HEK293 (cell line): ENCODE measurements at regions not wholly inside any gene's neighbourhood (a gene's known extent, or its start where the extent isn't known, plus 50 kb on each side); places are given as distances from the start of the nearest gene placed in this dataset.

Source experiments
- CTCF ChIA-PET: fragments of 350-600 bp; formaldehyde crosslinking; extraction: SDS; loops from one replicate; lab custom pipeline; 2021; ENCODE audit warnings: antibody characterized with exemption; lab: Yijun Ruan, JAX
- POLR2A ChIA-PET: fragments of 300-600 bp; formaldehyde crosslinking; extraction: SDS; loops from one replicate; lab custom pipeline; 2020; ENCODE audit warnings: antibody characterized with exemption, inconsistent platforms; lab: Yijun Ruan, JAX
- H3K27ac ChIP-seq: fragments of 200-500 bp; sonication (Bioruptor generic); 2 replicates; pipeline ENCODE4 v1.5.1; 2014; ENCODE audit warnings: low read depth, low read length, control low read depth, inconsistent platforms; ENCODE audit errors: extremely low read depth
- H3K36me3 ChIP-seq, 2 experiments: fragments of 200-500 bp in 1 of 2; sonication (Bioruptor generic) in 1 of 2; 1 replicate in 1 of 2; 2 replicates in 1 of 2; pipeline ENCODE4 v1.5.1; 2014 to 2017; ENCODE audit warnings: inconsistent platforms in 2 of 2, low read length in 2 of 2; ENCODE audit not compliant: control insufficient read depth in 2 of 2, insufficient read depth in 1 of 2
- H3K4me1 ChIP-seq: fragments of 200-500 bp; sonication (Bioruptor generic); 2 replicates; pipeline ENCODE4 v1.5.1; 2014; ENCODE audit warnings: mild to moderate bottlenecking, low read length, inconsistent platforms; ENCODE audit not compliant: control insufficient read depth, insufficient read depth
- H3K4me3 ChIP-seq: 2 replicates; pipeline ENCODE4 v1.5.1; 2011; ENCODE audit warnings: low read depth, mild to moderate bottlenecking, control low read depth, low read length, moderate library complexity
- H3K9me3 ChIP-seq: fragments of 200-500 bp; sonication (Bioruptor generic); 2 replicates; pipeline ENCODE4 v1.5.1; 2014; ENCODE audit warnings: low read depth, low read length, inconsistent platforms; ENCODE audit not compliant: control insufficient read depth, insufficient read depth
- FEZF1 ChIP-seq: fragments of 450-650 bp; formaldehyde crosslinking; IDR thresholded peaks from 2 replicates; pipeline ENCODE4 v1.5.1; 2016; ENCODE audit warnings: missing biosample characterization, missing genetic modification characterization
- GFI1B ChIP-seq: fragments of 450-650 bp; formaldehyde crosslinking; IDR thresholded peaks from 2 replicates; pipeline ENCODE4 v1.5.1; 2016; ENCODE audit warnings: missing biosample characterization, missing genetic modification characterization
- IKZF3 ChIP-seq: fragments of 450-650 bp; IDR thresholded peaks from 2 replicates; pipeline ENCODE4 v1.5.0; 2018; ENCODE audit warnings: missing biosample characterization, mild to moderate bottlenecking, missing genetic modification characterization, moderate library complexity
- MYNN ChIP-seq: fragments of 450-650 bp; formaldehyde crosslinking; IDR thresholded peaks from 2 replicates; pipeline ENCODE4 v1.5.1; 2016; ENCODE audit warnings: missing biosample characterization, missing genetic modification characterization, borderline replicate concordance
- RBAK ChIP-seq: fragments of 450-650 bp; formaldehyde crosslinking; IDR thresholded peaks from 2 replicates; pipeline ENCODE4 v1.5.1; 2016; ENCODE audit warnings: missing biosample characterization, missing genetic modification characterization
- REPIN1 ChIP-seq: fragments of 450-650 bp; formaldehyde crosslinking; IDR thresholded peaks from 2 replicates; pipeline ENCODE4 v1.5.1; 2017; ENCODE audit warnings: missing biosample characterization, missing genetic modification characterization, low read depth
- SALL2 ChIP-seq: fragments of 450-650 bp; formaldehyde crosslinking; IDR thresholded peaks from 2 replicates; pipeline ENCODE4 v1.5.0; 2017; ENCODE audit warnings: missing biosample characterization, mild to moderate bottlenecking, missing genetic modification characterization, borderline replicate concordance
- SP7 ChIP-seq: fragments of 450-650 bp; formaldehyde crosslinking; IDR thresholded peaks from 2 replicates; pipeline ENCODE4 v1.5.1; 2016; ENCODE audit warnings: missing biosample characterization, missing genetic modification characterization
- YY2 ChIP-seq: fragments of 450-650 bp; formaldehyde crosslinking; IDR thresholded peaks from 2 replicates; pipeline ENCODE4 v1.5.1; 2016; ENCODE audit warnings: missing biosample characterization, missing genetic modification characterization
- ZFP41 ChIP-seq: fragments of 450-650 bp; formaldehyde crosslinking; IDR thresholded peaks from 2 replicates; pipeline ENCODE4 v1.5.1; 2016; ENCODE audit warnings: missing biosample characterization, missing genetic modification characterization, borderline replicate concordance
- ZFP69B ChIP-seq: fragments of 450-650 bp; formaldehyde crosslinking; IDR thresholded peaks from 2 replicates; pipeline ENCODE4 v1.5.1; 2016; ENCODE audit warnings: missing biosample characterization, missing genetic modification characterization
- ZNF121 ChIP-seq: fragments of 450-650 bp; formaldehyde crosslinking; IDR thresholded peaks from 2 replicates; pipeline ENCODE4 v1.5.1; 2016; ENCODE audit warnings: missing biosample characterization, missing genetic modification characterization
- ZNF140 ChIP-seq: fragments of 450-650 bp; formaldehyde crosslinking; IDR thresholded peaks from 2 replicates; pipeline ENCODE4 v1.5.1; 2016; ENCODE audit warnings: missing biosample characterization, missing genetic modification characterization
- ZNF24 ChIP-seq: fragments of 450-650 bp; formaldehyde crosslinking; IDR thresholded peaks from 2 replicates; pipeline ENCODE4 v1.5.1; 2016; ENCODE audit warnings: missing biosample characterization, missing genetic modification characterization
- ZNF302 ChIP-seq: fragments of 450-650 bp; formaldehyde crosslinking; IDR thresholded peaks from 2 replicates; pipeline ENCODE4 v1.5.1; 2016; ENCODE audit warnings: missing biosample characterization, missing genetic modification characterization, low read depth
- ZNF530 ChIP-seq: fragments of 450-650 bp; formaldehyde crosslinking; IDR thresholded peaks from 2 replicates; pipeline ENCODE4 v1.5.1; 2016; ENCODE audit warnings: low read depth, missing biosample characterization, missing genetic modification characterization
- ZNF621 ChIP-seq: fragments of 450-650 bp; formaldehyde crosslinking; IDR thresholded peaks from 2 replicates; pipeline ENCODE4 v1.5.1; 2017; ENCODE audit warnings: missing biosample characterization, missing genetic modification characterization
- ZNF626 ChIP-seq: fragments of 450-650 bp; sonication (Bioruptor Pico); formaldehyde crosslinking; IDR thresholded peaks from 2 replicates; pipeline ENCODE4 v1.5.1; 2018; ENCODE audit warnings: missing biosample characterization, missing genetic modification characterization, inconsistent platforms
- ZNF654 ChIP-seq: fragments of 450-650 bp; formaldehyde crosslinking; IDR thresholded peaks from 2 replicates; pipeline ENCODE4 v1.5.1; 2016; ENCODE audit warnings: low read depth, missing biosample characterization, missing genetic modification characterization
- ZNF664 ChIP-seq: fragments of 450-650 bp; formaldehyde crosslinking; IDR thresholded peaks from 2 replicates; pipeline ENCODE4 v1.5.1; 2016; ENCODE audit warnings: missing biosample characterization, missing genetic modification characterization
- ZNF670 ChIP-seq: fragments of 450-650 bp; formaldehyde crosslinking; IDR thresholded peaks from 2 replicates; pipeline ENCODE4 v1.5.1; 2016; ENCODE audit warnings: missing biosample characterization, missing genetic modification characterization, low read depth
- ZNF747 ChIP-seq: fragments of 450-650 bp; formaldehyde crosslinking; IDR thresholded peaks from 2 replicates; pipeline ENCODE4 v1.5.1; 2016; ENCODE audit warnings: missing biosample characterization, missing genetic modification characterization
- ZSCAN5A ChIP-seq: fragments of 450-650 bp; formaldehyde crosslinking; IDR thresholded peaks from 2 replicates; pipeline ENCODE4 v1.5.1; 2016; ENCODE audit warnings: missing biosample characterization, missing genetic modification characterization
- TF ChIP-seq, protein P1 (sequence below): fragments of 450-650 bp; formaldehyde crosslinking; IDR thresholded peaks from 2 replicates; pipeline ENCODE4 v1.5.1; 2016; ENCODE audit warnings: missing biosample characterization, missing genetic modification characterization
- TF ChIP-seq, protein P2 (sequence below): fragments of 450-650 bp; formaldehyde crosslinking; IDR thresholded peaks from 2 replicates; pipeline ENCODE4 v1.5.1; 2017; ENCODE audit warnings: missing biosample characterization, missing genetic modification characterization
- TF ChIP-seq, protein P3 (sequence below): fragments of 450-650 bp; formaldehyde crosslinking; IDR thresholded peaks from 2 replicates; pipeline ENCODE4 v1.5.1; 2016; ENCODE audit warnings: missing biosample characterization, missing genetic modification characterization
- TF ChIP-seq, protein P4 (sequence below): fragments of 450-650 bp; formaldehyde crosslinking; IDR thresholded peaks from 2 replicates; pipeline ENCODE4 v1.5.1; 2016; ENCODE audit warnings: missing biosample characterization, missing genetic modification characterization
- TF ChIP-seq, protein P5 (sequence below): fragments of 450-650 bp; formaldehyde crosslinking; IDR thresholded peaks from 2 replicates; pipeline ENCODE4 v1.5.0; 2017; ENCODE audit warnings: missing biosample characterization, missing genetic modification characterization, borderline replicate concordance

GRCh38 chr11:38646382-38646781, 2048.3 kb upstream of the RAG2 start:
- H3K4me3 ChIP-seq, result no peak overlapping the region
- no peaks in the 10 kb centered on the region for H3K9me3 ChIP-seq
- TF ChIP-seq ZFP41 (no peak), YY2 (tag by site-specific recombination) (no peak), ZNF621 (tag by site-specific recombination) (no peak), GFI1B (tag by site-specific recombination) (no peak), ZNF302 (tag by site-specific recombination) (no peak), ZNF747 (tag by site-specific recombination) (no peak), ZNF24 (tag by site-specific recombination) (no peak), ZNF670 (tag by site-specific recombination) (no peak), IKZF3 (tag by site-specific recombination) (no peak), ZNF654 (no peak), RBAK (tag by site-specific recombination) (no peak), FEZF1 (no peak), ZNF140 (tag by site-specific recombination) (no peak)
- TF ChIP-seq, protein P1, sequence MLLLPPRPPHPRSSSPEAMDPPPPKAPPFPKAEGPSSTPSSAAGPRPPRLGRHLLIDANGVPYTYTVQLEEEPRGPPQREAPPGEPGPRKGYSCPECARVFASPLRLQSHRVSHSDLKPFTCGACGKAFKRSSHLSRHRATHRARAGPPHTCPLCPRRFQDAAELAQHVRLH (tag by site-specific recombination), result no peak
- TF ChIP-seq, protein P2, sequence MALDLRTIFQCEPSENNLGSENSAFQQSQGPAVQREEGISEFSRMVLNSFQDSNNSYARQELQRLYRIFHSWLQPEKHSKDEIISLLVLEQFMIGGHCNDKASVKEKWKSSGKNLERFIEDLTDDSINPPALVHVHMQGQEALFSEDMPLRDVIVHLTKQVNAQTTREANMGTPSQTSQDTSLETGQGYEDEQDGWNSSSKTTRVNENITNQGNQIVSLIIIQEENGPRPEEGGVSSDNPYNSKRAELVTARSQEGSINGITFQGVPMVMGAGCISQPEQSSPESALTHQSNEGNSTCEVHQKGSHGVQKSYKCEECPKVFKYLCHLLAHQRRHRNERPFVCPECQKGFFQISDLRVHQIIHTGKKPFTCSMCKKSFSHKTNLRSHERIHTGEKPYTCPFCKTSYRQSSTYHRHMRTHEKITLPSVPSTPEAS, result no peak
- TF ChIP-seq, protein P3, sequence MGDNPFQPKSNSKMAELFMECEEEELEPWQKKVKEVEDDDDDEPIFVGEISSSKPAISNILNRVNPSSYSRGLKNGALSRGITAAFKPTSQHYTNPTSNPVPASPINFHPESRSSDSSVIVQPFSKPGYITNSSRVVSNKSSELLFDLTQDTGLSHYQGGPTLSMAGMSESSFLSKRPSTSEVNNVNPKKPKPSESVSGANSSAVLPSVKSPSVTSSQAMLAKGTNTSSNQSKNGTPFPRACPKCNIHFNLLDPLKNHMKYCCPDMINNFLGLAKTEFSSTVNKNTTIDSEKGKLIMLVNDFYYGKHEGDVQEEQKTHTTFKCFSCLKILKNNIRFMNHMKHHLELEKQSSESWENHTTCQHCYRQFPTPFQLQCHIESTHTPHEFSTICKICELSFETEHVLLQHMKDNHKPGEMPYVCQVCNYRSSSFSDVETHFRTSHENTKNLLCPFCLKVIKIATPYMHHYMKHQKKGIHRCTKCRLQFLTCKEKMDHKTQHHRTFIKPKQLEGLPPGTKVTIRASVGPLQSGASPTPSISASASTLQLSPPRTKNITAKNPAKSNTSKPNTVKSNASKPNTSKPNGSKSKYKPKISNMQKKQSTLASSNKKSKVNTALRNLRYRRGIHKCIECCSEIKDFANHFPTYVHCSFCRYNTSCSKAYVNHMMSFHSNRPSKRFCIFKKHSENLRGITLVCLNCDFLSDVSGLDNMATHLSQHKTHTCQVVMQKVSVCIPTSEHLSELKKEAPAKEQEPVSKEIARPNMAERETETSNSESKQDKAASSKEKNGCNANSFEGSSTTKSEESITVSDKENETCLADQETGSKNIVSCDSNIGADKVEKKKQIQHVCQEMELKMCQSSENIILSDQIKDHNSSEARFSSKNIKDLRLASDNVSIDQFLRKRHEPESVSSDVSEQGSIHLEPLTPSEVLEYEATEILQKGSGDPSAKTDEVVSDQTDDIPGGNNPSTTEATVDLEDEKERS (tag by site-specific recombination), result no peak
- TF ChIP-seq, protein P4, sequence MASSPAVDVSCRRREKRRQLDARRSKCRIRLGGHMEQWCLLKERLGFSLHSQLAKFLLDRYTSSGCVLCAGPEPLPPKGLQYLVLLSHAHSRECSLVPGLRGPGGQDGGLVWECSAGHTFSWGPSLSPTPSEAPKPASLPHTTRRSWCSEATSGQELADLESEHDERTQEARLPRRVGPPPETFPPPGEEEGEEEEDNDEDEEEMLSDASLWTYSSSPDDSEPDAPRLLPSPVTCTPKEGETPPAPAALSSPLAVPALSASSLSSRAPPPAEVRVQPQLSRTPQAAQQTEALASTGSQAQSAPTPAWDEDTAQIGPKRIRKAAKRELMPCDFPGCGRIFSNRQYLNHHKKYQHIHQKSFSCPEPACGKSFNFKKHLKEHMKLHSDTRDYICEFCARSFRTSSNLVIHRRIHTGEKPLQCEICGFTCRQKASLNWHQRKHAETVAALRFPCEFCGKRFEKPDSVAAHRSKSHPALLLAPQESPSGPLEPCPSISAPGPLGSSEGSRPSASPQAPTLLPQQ (tag by site-specific recombination), result no peak
- H3K4me1 ChIP-seq, result no peaks in the 10 kb centered on the region
- H3K36me3 ChIP-seq, result no peaks in the 10 kb centered on the region
- H3K27ac ChIP-seq, result no peak overlapping the region
- ChIA-PET CTCF (no interaction called here), POLR2A (no interaction called here)

- Histone ChIP-seq H3K9me3 (no peaks in the 10 kb centered on the region), H3K36me3 (no peaks in the 10 kb centered on the region), H3K4me3 (no peak overlapping the region), H3K27ac (no peak overlapping the region), H3K4me1 (no peaks in the 10 kb centered on the region)
- POLR2A ChIA-PET, result no interaction called here
- CTCF ChIA-PET, result no interaction called here
- no peak for TF ChIP-seq MYNN (tag by site-specific recombination)
- TF ChIP-seq REPIN1, result no peak
- no peak for TF ChIP-seq SP7 (tag by site-specific recombination)
- TF ChIP-seq ZNF121 (tag by site-specific recombination), result no peak
- TF ChIP-seq, protein P5, sequence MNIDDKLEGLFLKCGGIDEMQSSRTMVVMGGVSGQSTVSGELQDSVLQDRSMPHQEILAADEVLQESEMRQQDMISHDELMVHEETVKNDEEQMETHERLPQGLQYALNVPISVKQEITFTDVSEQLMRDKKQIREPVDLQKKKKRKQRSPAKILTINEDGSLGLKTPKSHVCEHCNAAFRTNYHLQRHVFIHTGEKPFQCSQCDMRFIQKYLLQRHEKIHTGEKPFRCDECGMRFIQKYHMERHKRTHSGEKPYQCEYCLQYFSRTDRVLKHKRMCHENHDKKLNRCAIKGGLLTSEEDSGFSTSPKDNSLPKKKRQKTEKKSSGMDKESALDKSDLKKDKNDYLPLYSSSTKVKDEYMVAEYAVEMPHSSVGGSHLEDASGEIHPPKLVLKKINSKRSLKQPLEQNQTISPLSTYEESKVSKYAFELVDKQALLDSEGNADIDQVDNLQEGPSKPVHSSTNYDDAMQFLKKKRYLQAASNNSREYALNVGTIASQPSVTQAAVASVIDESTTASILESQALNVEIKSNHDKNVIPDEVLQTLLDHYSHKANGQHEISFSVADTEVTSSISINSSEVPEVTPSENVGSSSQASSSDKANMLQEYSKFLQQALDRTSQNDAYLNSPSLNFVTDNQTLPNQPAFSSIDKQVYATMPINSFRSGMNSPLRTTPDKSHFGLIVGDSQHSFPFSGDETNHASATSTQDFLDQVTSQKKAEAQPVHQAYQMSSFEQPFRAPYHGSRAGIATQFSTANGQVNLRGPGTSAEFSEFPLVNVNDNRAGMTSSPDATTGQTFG, result no peak
- TF ChIP-seq ZNF530 (tag by site-specific recombination), result no peak
- TF ChIP-seq ZNF664 (tag by site-specific recombination), result no peak
- no peak for TF ChIP-seq ZSCAN5A (tag by site-specific recombination)
- no peak for TF ChIP-seq ZFP69B (tag by site-specific recombination)
- TF ChIP-seq SALL2, result no peak
- no peak for TF ChIP-seq ZNF626 (tag by site-specific recombination)
These were observed 2042.8 kb upstream of the RAG2 start for GRCh38 chr11:38640854-38641253.
